ENCODE measurements at regions not wholly inside any gene's neighbourhood (a gene's known extent, or its start where the extent isn't known, plus 50 kb on each side); places are given as distances from the start of the nearest gene placed in this dataset.

DNA sequence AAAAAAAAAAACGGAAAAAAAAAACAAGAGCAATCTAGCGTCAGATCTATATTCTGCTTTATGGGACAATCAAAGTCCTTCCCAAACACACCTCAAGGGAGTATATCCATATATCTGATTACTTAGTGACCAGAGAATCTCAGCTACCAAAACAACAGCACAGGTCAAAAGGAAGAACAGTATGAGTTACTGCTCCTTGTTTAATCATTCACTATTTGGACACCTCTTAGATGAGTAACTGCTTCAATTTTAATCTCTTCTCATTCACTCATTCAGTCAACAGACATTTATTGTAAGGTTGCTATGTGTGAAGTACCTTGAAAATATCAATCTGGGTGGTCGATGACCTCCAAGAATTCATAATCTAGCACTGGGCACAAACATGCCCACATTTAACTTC is 193.2 kb downstream of the IRS2 start:
- no peak overlapping the region for H3K27ac ChIP-seq (ENCODE audit: low read depth, low read length)
- POLR2A ChIA-PET: no interaction called here
- no peak overlapping the region for H3K9ac ChIP-seq (ENCODE audit: low read length)
- no peak for TF ChIP-seq POLR2A (IDR thresholded peaks at IDR 0.05; ENCODE audit: borderline replicate concordance, extremely low read depth, insufficient read depth, insufficient read length)
- TF ChIP-seq, protein P1, sequence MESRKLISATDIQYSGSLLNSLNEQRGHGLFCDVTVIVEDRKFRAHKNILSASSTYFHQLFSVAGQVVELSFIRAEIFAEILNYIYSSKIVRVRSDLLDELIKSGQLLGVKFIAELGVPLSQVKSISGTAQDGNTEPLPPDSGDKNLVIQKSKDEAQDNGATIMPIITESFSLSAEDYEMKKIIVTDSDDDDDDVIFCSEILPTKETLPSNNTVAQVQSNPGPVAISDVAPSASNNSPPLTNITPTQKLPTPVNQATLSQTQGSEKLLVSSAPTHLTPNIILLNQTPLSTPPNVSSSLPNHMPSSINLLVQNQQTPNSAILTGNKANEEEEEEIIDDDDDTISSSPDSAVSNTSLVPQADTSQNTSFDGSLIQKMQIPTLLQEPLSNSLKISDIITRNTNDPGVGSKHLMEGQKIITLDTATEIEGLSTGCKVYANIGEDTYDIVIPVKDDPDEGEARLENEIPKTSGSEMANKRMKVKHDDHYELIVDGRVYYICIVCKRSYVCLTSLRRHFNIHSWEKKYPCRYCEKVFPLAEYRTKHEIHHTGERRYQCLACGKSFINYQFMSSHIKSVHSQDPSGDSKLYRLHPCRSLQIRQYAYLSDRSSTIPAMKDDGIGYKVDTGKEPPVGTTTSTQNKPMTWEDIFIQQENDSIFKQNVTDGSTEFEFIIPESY (IDR thresholded peaks at IDR 0.05; ENCODE audit: extremely low read depth, insufficient replicate concordance, low read length): no peak
- no peak for TF ChIP-seq POLR2AphosphoS5 (IDR thresholded peaks at IDR 0.05; ENCODE audit: low read depth, low read length)
- no peak for TF ChIP-seq ELF1 (IDR thresholded peaks at IDR 0.05; ENCODE audit: borderline replicate concordance, low read depth)
- TF ChIP-seq FOSL1 (IDR thresholded peaks at IDR 0.05; ENCODE audit: low read depth): no peak
- TF ChIP-seq JUND (IDR thresholded peaks at IDR 0.05): no peak
- TF ChIP-seq ZNF274 (IDR thresholded peaks at IDR 0.05; ENCODE audit: low read depth, low read length): no peak
- TF ChIP-seq RAD21 (IDR thresholded peaks at IDR 0.05; ENCODE audit: low read depth): no peak
- TF ChIP-seq YY1 (IDR thresholded peaks at IDR 0.05; ENCODE audit: extremely low read depth, insufficient replicate concordance, low read depth, low read length): no peak
- TF ChIP-seq SIN3A (IDR thresholded peaks at IDR 0.05; ENCODE audit: low read depth): no peak
- TF ChIP-seq, protein P2, sequence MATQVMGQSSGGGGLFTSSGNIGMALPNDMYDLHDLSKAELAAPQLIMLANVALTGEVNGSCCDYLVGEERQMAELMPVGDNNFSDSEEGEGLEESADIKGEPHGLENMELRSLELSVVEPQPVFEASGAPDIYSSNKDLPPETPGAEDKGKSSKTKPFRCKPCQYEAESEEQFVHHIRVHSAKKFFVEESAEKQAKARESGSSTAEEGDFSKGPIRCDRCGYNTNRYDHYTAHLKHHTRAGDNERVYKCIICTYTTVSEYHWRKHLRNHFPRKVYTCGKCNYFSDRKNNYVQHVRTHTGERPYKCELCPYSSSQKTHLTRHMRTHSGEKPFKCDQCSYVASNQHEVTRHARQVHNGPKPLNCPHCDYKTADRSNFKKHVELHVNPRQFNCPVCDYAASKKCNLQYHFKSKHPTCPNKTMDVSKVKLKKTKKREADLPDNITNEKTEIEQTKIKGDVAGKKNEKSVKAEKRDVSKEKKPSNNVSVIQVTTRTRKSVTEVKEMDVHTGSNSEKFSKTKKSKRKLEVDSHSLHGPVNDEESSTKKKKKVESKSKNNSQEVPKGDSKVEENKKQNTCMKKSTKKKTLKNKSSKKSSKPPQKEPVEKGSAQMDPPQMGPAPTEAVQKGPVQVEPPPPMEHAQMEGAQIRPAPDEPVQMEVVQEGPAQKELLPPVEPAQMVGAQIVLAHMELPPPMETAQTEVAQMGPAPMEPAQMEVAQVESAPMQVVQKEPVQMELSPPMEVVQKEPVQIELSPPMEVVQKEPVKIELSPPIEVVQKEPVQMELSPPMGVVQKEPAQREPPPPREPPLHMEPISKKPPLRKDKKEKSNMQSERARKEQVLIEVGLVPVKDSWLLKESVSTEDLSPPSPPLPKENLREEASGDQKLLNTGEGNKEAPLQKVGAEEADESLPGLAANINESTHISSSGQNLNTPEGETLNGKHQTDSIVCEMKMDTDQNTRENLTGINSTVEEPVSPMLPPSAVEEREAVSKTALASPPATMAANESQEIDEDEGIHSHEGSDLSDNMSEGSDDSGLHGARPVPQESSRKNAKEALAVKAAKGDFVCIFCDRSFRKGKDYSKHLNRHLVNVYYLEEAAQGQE (IDR thresholded peaks at IDR 0.05; ENCODE audit: low read depth): no peak
- no peak for TF ChIP-seq ZFX (IDR thresholded peaks at IDR 0.05)
- TF ChIP-seq CEBPB (IDR thresholded peaks at IDR 0.05; ENCODE audit: low read depth): no peak
- no peak overlapping the region for H3K4me3 ChIP-seq (replicated peaks in 1 of 2; ENCODE audit: low read depth in 1 of 2, low read length in 2 of 2)
- BruUV-seq (replicated peaks): no TSS peak
- H3K79me2 ChIP-seq (ENCODE audit: insufficient read depth, low read length): no peaks in the 10 kb centered on the region
- no peaks in the 10 kb centered on the region for H3K9me3 ChIP-seq (ENCODE audit: control insufficient read depth in 1 of 2, insufficient read depth in 1 of 2, low read depth in 1 of 2, low read length in 2 of 2)
- H4K20me1 ChIP-seq (ENCODE audit: insufficient read depth): no peaks in the 10 kb centered on the region
- H3K36me3 ChIP-seq (ENCODE audit: control insufficient read depth in 1 of 2, insufficient read depth in 2 of 2, low read length in 2 of 2): no peaks in the 10 kb centered on the region
- DNase-seq (ENCODE audit: low read depth, low spot score) (no peak), ATAC-seq (no peak)
- RAD21 ChIA-PET (ENCODE audit: low non-redundant PET in 1 of 2, low total read pairs in 2 of 2, uncharacterized antibody in 2 of 2, unreplicated experiment in 2 of 2): no interaction called here
- H3K4me2 ChIP-seq (ENCODE audit: low read length): no peak overlapping the region
- 0 out of 2 replicates have a peak, but pooled peaks cover 4% of the 10 kb centered on the region for H3K9me2 ChIP-seq (ENCODE audit: insufficient read depth)
- intact Hi-C loops (cut with micrococcal nuclease): no loop called here
- no peaks in the 10 kb centered on the region for H3K4me1 ChIP-seq (ENCODE audit: control insufficient read depth in 1 of 2, insufficient read depth in 2 of 2, low read length in 2 of 2)
- H2AFZ ChIP-seq (ENCODE audit: low read depth, low read length, poor library complexity, severe bottlenecking): no peak overlapping the region
- CTCF ChIA-PET: no interaction called here
- no peaks in the 10 kb centered on the region for H3K27me3 ChIP-seq (ENCODE audit: insufficient read depth, low read length)

All from HCT116 (cell line).